ENCODE measurements at regions not wholly inside any gene's neighbourhood (a gene's known extent, or its start where the extent isn't known, plus 50 kb on each side); places are given as distances from the start of the nearest gene placed in this dataset.

DNA sequence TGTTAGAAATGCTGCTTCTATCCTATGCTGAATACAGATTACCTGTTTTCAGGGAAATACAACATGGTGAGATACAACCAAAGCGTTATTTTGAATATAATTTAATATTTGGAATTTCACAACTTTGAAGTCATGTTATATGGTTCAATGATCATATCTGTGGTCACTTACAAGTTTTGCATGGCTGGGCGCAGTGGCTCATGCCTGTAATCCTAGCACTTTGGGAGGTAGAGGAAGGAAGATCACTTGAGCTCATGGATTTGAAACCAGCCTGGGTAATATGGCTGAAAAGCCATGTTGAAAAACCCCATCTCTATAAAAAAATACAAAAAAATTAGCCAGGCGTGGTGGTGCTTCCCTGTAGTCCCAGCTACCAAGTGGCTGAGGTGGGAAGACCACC, 57.9 kb downstream of the DOP1B start:
- H3K36me3 ChIP-seq (ENCODE audit: control insufficient read depth, insufficient read depth, low read length), result no peaks in the 10 kb centered on the region
- no peaks in the 10 kb centered on the region for H3K9me3 ChIP-seq (ENCODE audit: control insufficient read depth, insufficient read depth, low read depth, low read length)
- no peaks in the 10 kb centered on the region for H4K20me1 ChIP-seq (ENCODE audit: control insufficient read depth, extremely low read depth, insufficient read depth, low read length)
- no peak overlapping the region for H2AFZ ChIP-seq (ENCODE audit: low read length)
- DNase-seq (ENCODE audit: low read depth in 2 of 2), result no peak
- peaks cover 18% of the 10 kb centered on the region for H3K4me1 ChIP-seq (ENCODE audit: control insufficient read depth, extremely low read depth, insufficient read depth, low read length)
- H3K79me2 ChIP-seq (ENCODE audit: control insufficient read depth, insufficient read depth, low read length), result no peaks in the 10 kb centered on the region
- no peaks in the 10 kb centered on the region for H3K27me3 ChIP-seq (ENCODE audit: control insufficient read depth, insufficient read depth, low read length)
- no peak overlapping the region for H3K4me2 ChIP-seq (ENCODE audit: extremely low read depth, insufficient read depth, low read length)
- no peak overlapping the region for H3K27ac ChIP-seq (ENCODE audit: insufficient read depth, low read length)
- TF ChIP-seq EZH2 (IDR thresholded peaks at IDR 0.05; ENCODE audit: low read length, missing control alignments) (no peak), CTCF (conservative IDR thresholded peaks at IDR 0.05 in 1 of 2, IDR thresholded peaks at IDR 0.05 in 1 of 2; ENCODE audit: low read depth in 1 of 2, low read length in 2 of 2) (no peak)
- H3K9ac ChIP-seq (ENCODE audit: insufficient read depth, low read length), result no peak overlapping the region
- H3K4me3 ChIP-seq (replicated peaks in 1 of 4; ENCODE audit: control extremely low read depth in 1 of 4, insufficient read depth in 1 of 4, low read depth in 3 of 4, low read length in 4 of 4), result no peak overlapping the region

DNA sequence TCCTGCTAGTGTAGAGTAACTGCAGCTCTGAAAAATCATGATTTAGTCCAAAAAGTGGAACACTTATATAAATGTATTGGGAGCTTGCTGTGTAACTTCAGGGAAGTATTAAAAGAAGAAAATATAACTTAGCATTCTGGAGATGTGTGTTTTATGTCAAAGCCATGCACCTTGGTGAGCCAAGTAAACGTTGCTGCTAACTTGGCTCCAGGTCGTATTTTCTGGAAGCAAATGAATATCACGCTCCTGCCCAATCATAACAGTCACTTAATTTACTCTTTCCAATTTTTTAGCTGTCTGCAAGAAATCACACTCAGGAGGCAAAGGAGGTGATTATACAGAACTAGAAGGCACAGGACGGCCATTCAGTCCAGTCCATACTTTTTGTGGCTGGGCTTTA, 61.1 kb downstream of the DOP1B start:
- Histone ChIP-seq H3K4me3 (replicated peaks in 1 of 4; ENCODE audit: control extremely low read depth in 1 of 4, insufficient read depth in 1 of 4, low read depth in 3 of 4, low read length in 4 of 4) (no peak overlapping the region), H3K9ac (ENCODE audit: insufficient read depth, low read length) (no peak overlapping the region), H3K4me1 (ENCODE audit: control insufficient read depth, extremely low read depth, insufficient read depth, low read length) (no peaks in the 10 kb centered on the region), H3K79me2 (ENCODE audit: control insufficient read depth, insufficient read depth, low read length) (no peaks in the 10 kb centered on the region), H3K4me2 (ENCODE audit: extremely low read depth, insufficient read depth, low read length) (no peak overlapping the region), H3K27me3 (ENCODE audit: control insufficient read depth, insufficient read depth, low read length) (no peaks in the 10 kb centered on the region), H3K36me3 (ENCODE audit: control insufficient read depth, insufficient read depth, low read length) (no peaks in the 10 kb centered on the region), H2AFZ (ENCODE audit: low read length) (no peak overlapping the region), H3K27ac (ENCODE audit: insufficient read depth, low read length) (no peak overlapping the region), H4K20me1 (ENCODE audit: control insufficient read depth, extremely low read depth, insufficient read depth, low read length) (no peaks in the 10 kb centered on the region), H3K9me3 (ENCODE audit: control insufficient read depth, insufficient read depth, low read depth, low read length) (no peaks in the 10 kb centered on the region)
- DNase-seq (ENCODE audit: low read depth in 2 of 2), result no peak
- TF ChIP-seq EZH2 (IDR thresholded peaks at IDR 0.05; ENCODE audit: low read length, missing control alignments) (no peak), CTCF (conservative IDR thresholded peaks at IDR 0.05 in 1 of 2, IDR thresholded peaks at IDR 0.05 in 1 of 2; ENCODE audit: low read depth in 1 of 2, low read length in 2 of 2) (no peak)

GRCh38 chr21:36218691-36219090, 62.1 kb downstream of the DOP1B start:
- no peak for TF ChIP-seq EZH2 (IDR thresholded peaks at IDR 0.05; ENCODE audit: low read length, missing control alignments)
- TF ChIP-seq CTCF (conservative IDR thresholded peaks at IDR 0.05 in 1 of 2, IDR thresholded peaks at IDR 0.05 in 1 of 2; ENCODE audit: low read depth in 1 of 2, low read length in 2 of 2), result no peak

More at GRCh38 chr21:36218691-36219090, 62.1 kb downstream of the DOP1B start:
- Histone ChIP-seq H3K9me3 (ENCODE audit: control insufficient read depth, insufficient read depth, low read depth, low read length) (no peaks in the 10 kb centered on the region), H3K36me3 (ENCODE audit: control insufficient read depth, insufficient read depth, low read length) (no peaks in the 10 kb centered on the region), H3K4me2 (ENCODE audit: extremely low read depth, insufficient read depth, low read length) (no peak overlapping the region), H3K9ac (ENCODE audit: insufficient read depth, low read length) (no peak overlapping the region), H3K27me3 (ENCODE audit: control insufficient read depth, insufficient read depth, low read length) (no peaks in the 10 kb centered on the region), H3K4me3 (replicated peaks in 1 of 4; ENCODE audit: control extremely low read depth in 1 of 4, insufficient read depth in 1 of 4, low read depth in 3 of 4, low read length in 4 of 4) (no peak overlapping the region), H3K4me1 (ENCODE audit: control insufficient read depth, extremely low read depth, insufficient read depth, low read length) (no peaks in the 10 kb centered on the region), H3K27ac (ENCODE audit: insufficient read depth, low read length) (no peak overlapping the region), H2AFZ (ENCODE audit: low read length) (no peak overlapping the region), H3K79me2 (ENCODE audit: control insufficient read depth, insufficient read depth, low read length) (no peaks in the 10 kb centered on the region), H4K20me1 (ENCODE audit: control insufficient read depth, extremely low read depth, insufficient read depth, low read length) (no peaks in the 10 kb centered on the region)
- DNase-seq (ENCODE audit: low read depth in 2 of 2), result no peak
